ENCODE measurements at regions not wholly inside any gene's neighbourhood (a gene's known extent, or its start where the extent isn't known, plus 50 kb on each side); places are given as distances from the start of the nearest gene placed in this dataset.

- Histone ChIP-seq H3K4me1 (no peaks in the 10 kb centered on the region), H3K4me3 (no peak overlapping the region), H3K27ac (no peak overlapping the region), H3K9me3 (no peaks in the 10 kb centered on the region), H3K4me2 (no peak overlapping the region)
- FAIRE-seq (no peak), ATAC-seq (no peak), DNase-seq (ENCODE audit: low read depth in 1 of 2, low spot score in 1 of 2) (no peak)
- 3% methylated on average over 3 of the region's 3 CpGs for WGBS (ENCODE audit: missing lambda C conversion rate)
- TF ChIP-seq MAZ (IDR thresholded peaks at IDR 0.05; ENCODE audit: borderline replicate concordance, low read depth, low read length) (no peak), RCOR1 (IDR thresholded peaks at IDR 0.05; ENCODE audit: low read depth, low read length) (no peak), CHD4 (IDR thresholded peaks at IDR 0.05; ENCODE audit: borderline replicate concordance) (no peak), EHF (CRISPR knock-in tag; IDR thresholded peaks at IDR 0.05) (no peak), POLR2A (IDR thresholded peaks at IDR 0.05; ENCODE audit: low read length) (no peak), CBX2 (IDR thresholded peaks at IDR 0.05; ENCODE audit: borderline replicate concordance, low read depth) (no peak), PHF8 (IDR thresholded peaks at IDR 0.05; ENCODE audit: borderline replicate concordance, low read depth) (no peak), NFE2L2 (conservative IDR thresholded peaks at IDR 0.05; ENCODE audit: low read length) (no peak), ZSCAN20 (CRISPR knock-in tag; IDR thresholded peaks at IDR 0.05) (no peak), HEYL (CRISPR knock-in tag; IDR thresholded peaks at IDR 0.05) (no peak), FOXS1 (CRISPR knock-in tag; IDR thresholded peaks at IDR 0.05) (no peak), USF2 (IDR thresholded peaks at IDR 0.05) (no peak), E2F6 (IDR thresholded peaks at IDR 0.05; ENCODE audit: borderline replicate concordance, low read depth) (no peak), REST (IDR thresholded peaks at IDR 0.05) (no peak), RAD21 (conservative IDR thresholded peaks at IDR 0.05 in 1 of 2, IDR thresholded peaks at IDR 0.05 in 1 of 2) (no peak), HOXA7 (CRISPR knock-in tag; IDR thresholded peaks at IDR 0.05) (no peak), ZFP36 (IDR thresholded peaks at IDR 0.05; ENCODE audit: borderline replicate concordance, partially characterized antibody) (no peak), BHLHE40 (IDR thresholded peaks at IDR 0.05; ENCODE audit: low read depth, low read length) (no peak), TFCP2L1 (CRISPR knock-in tag; IDR thresholded peaks at IDR 0.05) (no peak), HOXB13 (CRISPR knock-in tag; IDR thresholded peaks at IDR 0.05; ENCODE audit: low read depth) (no peak)
- ChIA-PET POLR2A (no interaction called here), CTCF (no interaction called here)
These were observed 317.6 kb upstream of the PIK3R1 start for GRCh38 chr5:67897980-67898379.

GRCh38 chr5:67897431-67897830 lies 318.1 kb upstream of the PIK3R1 start:
- 3% methylated on average over 3 of the region's 3 CpGs for WGBS (ENCODE audit: missing lambda C conversion rate)
- ATAC-seq, result no peak
- no peak for FAIRE-seq
- ChIA-PET POLR2A (no interaction called here), CTCF (no interaction called here)
- no peak overlapping the region for H3K27ac ChIP-seq
- DNase-seq (ENCODE audit: low read depth in 1 of 2, low spot score in 1 of 2), result no peak
- no peaks in the 10 kb centered on the region for H3K9me3 ChIP-seq
- H3K4me2 ChIP-seq, result no peak overlapping the region
- H3K4me3 ChIP-seq, result no peak overlapping the region
- H3K4me1 ChIP-seq, result no peaks in the 10 kb centered on the region
- no peak for TF ChIP-seq HOXB5 (CRISPR knock-in tag; IDR thresholded peaks at IDR 0.05)
- TF ChIP-seq CBX2 (IDR thresholded peaks at IDR 0.05; ENCODE audit: borderline replicate concordance, low read depth), result no peak
- no peak for TF ChIP-seq RCOR1 (IDR thresholded peaks at IDR 0.05; ENCODE audit: low read depth, low read length)
- TF ChIP-seq ESRRA (IDR thresholded peaks at IDR 0.05; ENCODE audit: borderline replicate concordance, low read length), result no peak
- TF ChIP-seq HOXA7 (CRISPR knock-in tag; IDR thresholded peaks at IDR 0.05), result no peak
- TF ChIP-seq MYC (IDR thresholded peaks at IDR 0.05; ENCODE audit: borderline replicate concordance, low read length), result no peak
- no peak for TF ChIP-seq GATA3 (IDR thresholded peaks at IDR 0.05; ENCODE audit: borderline replicate concordance)
- no peak for TF ChIP-seq BCL3 (IDR thresholded peaks at IDR 0.05)
- TF ChIP-seq NR3C1 (IDR thresholded peaks at IDR 0.05), result no peak
- TF ChIP-seq POLR2AphosphoS2 (conservative IDR thresholded peaks at IDR 0.05; ENCODE audit: low read length), result no peak
- TF ChIP-seq JUNB (IDR thresholded peaks at IDR 0.05), result no peak
- TF ChIP-seq MAX (IDR thresholded peaks at IDR 0.05), result no peak
- TF ChIP-seq HES2 (IDR thresholded peaks at IDR 0.05), result no peak
- no peak for TF ChIP-seq TP53 (CRISPR knock-in tag; IDR thresholded peaks at IDR 0.05)
- no peak for TF ChIP-seq MAZ (IDR thresholded peaks at IDR 0.05; ENCODE audit: borderline replicate concordance, low read depth, low read length)
- no peak for TF ChIP-seq PBX3 (IDR thresholded peaks at IDR 0.05)
- TF ChIP-seq POLR2A (IDR thresholded peaks at IDR 0.05; ENCODE audit: low read length), result no peak
- TF ChIP-seq FOSB (CRISPR knock-in tag; IDR thresholded peaks at IDR 0.05), result no peak
